OCI-LY7 (cell line): ENCODE measurements at regions not wholly inside any gene's neighbourhood (a gene's known extent, or its start where the extent isn't known, plus 50 kb on each side); places are given as distances from the start of the nearest gene placed in this dataset.

Experiments
- BruUV-seq: library from RNA; stranded (reverse); fragments of 400-500 nt; replicated peaks from 2 replicates; lab custom pipeline; 2021; lab: Mats Ljungman, UMichigan
- CTCF ChIA-PET: fragments of 300-600 bp; sonication (Branson Sonifier 250); formaldehyde crosslinking; loops from one replicate; lab custom pipeline; 2022; ENCODE audit warnings: antibody characterized with exemption; ENCODE audit not compliant: unreplicated experiment; lab: Charles Lee
- POLR2A ChIA-PET: fragments of 300-600 bp; sonication (Branson Sonifier 250); formaldehyde crosslinking; loops from one replicate; lab custom pipeline; 2022; ENCODE audit warnings: antibody characterized with exemption; lab: Charles Lee
- DNase-seq: peaks from one replicate; pipeline ENCODE4 v3.0.0-alpha.2; 2015; ENCODE audit warnings: low spot score
- H2AFZ ChIP-seq: fragments of 200-600 bp; sonication (generic), shearing (Covaris generic); 2 replicates; pipeline ENCODE4 v1.6.1; 2014; ENCODE audit warnings: mild to moderate bottlenecking, antibody characterized with exemption, low read length, moderate library complexity
- H3K27ac ChIP-seq: fragments of 200-600 bp; sonication (generic); 2 replicates; pipeline ENCODE4 v1.5.1; 2014; ENCODE audit warnings: mixed run types, low read depth, mild to moderate bottlenecking, moderate library complexity, low read length, inconsistent platforms; ENCODE audit not compliant: poor library complexity, severe bottlenecking
- H3K36me3 ChIP-seq: fragments of 200-600 bp; sonication (generic); 2 replicates; pipeline ENCODE4 v1.6.1; 2014; ENCODE audit warnings: mild to moderate bottlenecking, antibody characterized with exemption, low read length, moderate library complexity, mixed read lengths; ENCODE audit not compliant: insufficient read depth
- H3K4me1 ChIP-seq: fragments of 200-600 bp; sonication (generic); 2 replicates; pipeline ENCODE4 v1.5.1; 2014; ENCODE audit warnings: mild to moderate bottlenecking, low read length; ENCODE audit not compliant: insufficient read depth, poor library complexity, severe bottlenecking
- H3K4me2 ChIP-seq: fragments of 200-600 bp; sonication (generic); 2 replicates; pipeline ENCODE4 v1.6.1; 2014; ENCODE audit warnings: mild to moderate bottlenecking, low read length
- H3K4me3 ChIP-seq: fragments of 200-600 bp; sonication (generic); 2 replicates; pipeline ENCODE4 v1.5.1; 2014; ENCODE audit warnings: mild to moderate bottlenecking, low read depth, low read length; ENCODE audit not compliant: poor library complexity, severe bottlenecking
- H3K79me2 ChIP-seq: fragments of 200-600 bp; sonication (generic); 2 replicates; pipeline ENCODE4 v1.6.1; 2016; ENCODE audit warnings: low read depth, mild to moderate bottlenecking, low read length, moderate library complexity, mixed read lengths; ENCODE audit not compliant: insufficient read depth
- H3K9me2 ChIP-seq: fragments of 200-600 bp; sonication (generic); 2 replicates; pipeline ENCODE4 v1.6.1; 2016; ENCODE audit warnings: mild to moderate bottlenecking, low read length, mixed read lengths; ENCODE audit not compliant: insufficient read depth
- H3K9me3 ChIP-seq: fragments of 200-600 bp; sonication (generic); 2 replicates; pipeline ENCODE4 v1.6.1; 2014; ENCODE audit warnings: mild to moderate bottlenecking, mixed run types, low read length, mixed read lengths
- H4K20me1 ChIP-seq: fragments of 200-600 bp; sonication (generic); 2 replicates; pipeline ENCODE4 v1.6.1; 2014; ENCODE audit warnings: mild to moderate bottlenecking, antibody characterized with exemption, low read length, moderate library complexity, mixed read lengths; ENCODE audit not compliant: insufficient read depth
- EZH2phosphoT487 ChIP-seq: fragments of 200-600 bp; sonication (generic); IDR thresholded peaks from 2 replicates; pipeline ENCODE4 v1.6.1; 2018; ENCODE audit warnings: low read depth, borderline replicate concordance, mild to moderate bottlenecking, mixed run types, antibody characterized with exemption, low read length, moderate library complexity, mixed read lengths
- intact Hi-C: fragments of 100-400 bp; cut with micrococcal nuclease; formaldehyde crosslinking; loops from one replicate; pipeline ENCODE4 v1.10.0; 2022; ENCODE audit not compliant: unreplicated experiment
- TF ChIP-seq, protein P1 (sequence below): fragments of 200-600 bp; sonication (generic); conservative IDR thresholded peaks from 2 replicates; pipeline ENCODE4 v1.5.1; 2014; ENCODE audit warnings: mild to moderate bottlenecking, antibody characterized with exemption, low read length, moderate library complexity, mixed read lengths

DNA sequence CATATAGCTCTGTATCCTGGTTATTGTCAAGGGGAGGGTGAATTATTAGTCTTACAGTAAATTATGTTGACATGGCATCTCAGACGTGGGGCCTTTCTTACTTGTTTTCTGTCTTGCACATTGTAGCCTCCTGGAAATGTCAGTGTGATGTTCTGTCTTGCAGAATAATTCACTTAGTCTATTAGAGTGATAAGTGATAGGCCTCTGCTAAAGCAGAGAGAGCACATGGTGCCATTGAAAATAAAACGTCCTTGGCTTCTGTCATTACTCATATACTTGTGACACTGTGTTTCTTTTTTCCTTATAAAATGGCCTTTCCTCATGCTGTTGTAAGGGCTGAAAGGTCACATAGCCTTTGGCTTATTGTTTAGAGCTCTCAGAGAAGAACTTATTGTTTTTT is 531.0 kb downstream of the EPM2A start:
- CTCF ChIA-PET, result no interaction called here
- no peak for TF ChIP-seq EZH2phosphoT487
- TF ChIP-seq, protein P1, sequence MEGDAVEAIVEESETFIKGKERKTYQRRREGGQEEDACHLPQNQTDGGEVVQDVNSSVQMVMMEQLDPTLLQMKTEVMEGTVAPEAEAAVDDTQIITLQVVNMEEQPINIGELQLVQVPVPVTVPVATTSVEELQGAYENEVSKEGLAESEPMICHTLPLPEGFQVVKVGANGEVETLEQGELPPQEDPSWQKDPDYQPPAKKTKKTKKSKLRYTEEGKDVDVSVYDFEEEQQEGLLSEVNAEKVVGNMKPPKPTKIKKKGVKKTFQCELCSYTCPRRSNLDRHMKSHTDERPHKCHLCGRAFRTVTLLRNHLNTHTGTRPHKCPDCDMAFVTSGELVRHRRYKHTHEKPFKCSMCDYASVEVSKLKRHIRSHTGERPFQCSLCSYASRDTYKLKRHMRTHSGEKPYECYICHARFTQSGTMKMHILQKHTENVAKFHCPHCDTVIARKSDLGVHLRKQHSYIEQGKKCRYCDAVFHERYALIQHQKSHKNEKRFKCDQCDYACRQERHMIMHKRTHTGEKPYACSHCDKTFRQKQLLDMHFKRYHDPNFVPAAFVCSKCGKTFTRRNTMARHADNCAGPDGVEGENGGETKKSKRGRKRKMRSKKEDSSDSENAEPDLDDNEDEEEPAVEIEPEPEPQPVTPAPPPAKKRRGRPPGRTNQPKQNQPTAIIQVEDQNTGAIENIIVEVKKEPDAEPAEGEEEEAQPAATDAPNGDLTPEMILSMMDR, result no peak
- no peaks in the 10 kb centered on the region for H3K36me3 ChIP-seq
- no TSS peak for BruUV-seq
- intact Hi-C loops, result no loop called here
- DNase-seq, result no peak
- H3K9me3 ChIP-seq, result no peaks in the 10 kb centered on the region
- H3K79me2 ChIP-seq, result no peaks in the 10 kb centered on the region
- POLR2A ChIA-PET, result interaction anchor here (0.7 kb wide), 1 partner anchor 743 kb away, joined by 3 read pairs; no protein-coding TSS in a partner anchor
- H2AFZ ChIP-seq, result no peak overlapping the region
- no peaks in the 10 kb centered on the region for H3K4me1 ChIP-seq
- no peak overlapping the region for H3K27ac ChIP-seq
- H3K4me3 ChIP-seq, result no peak overlapping the region
- no peaks in the 10 kb centered on the region for H4K20me1 ChIP-seq
- no peak overlapping the region for H3K4me2 ChIP-seq
- no peaks in the 10 kb centered on the region for H3K9me2 ChIP-seq

DNA sequence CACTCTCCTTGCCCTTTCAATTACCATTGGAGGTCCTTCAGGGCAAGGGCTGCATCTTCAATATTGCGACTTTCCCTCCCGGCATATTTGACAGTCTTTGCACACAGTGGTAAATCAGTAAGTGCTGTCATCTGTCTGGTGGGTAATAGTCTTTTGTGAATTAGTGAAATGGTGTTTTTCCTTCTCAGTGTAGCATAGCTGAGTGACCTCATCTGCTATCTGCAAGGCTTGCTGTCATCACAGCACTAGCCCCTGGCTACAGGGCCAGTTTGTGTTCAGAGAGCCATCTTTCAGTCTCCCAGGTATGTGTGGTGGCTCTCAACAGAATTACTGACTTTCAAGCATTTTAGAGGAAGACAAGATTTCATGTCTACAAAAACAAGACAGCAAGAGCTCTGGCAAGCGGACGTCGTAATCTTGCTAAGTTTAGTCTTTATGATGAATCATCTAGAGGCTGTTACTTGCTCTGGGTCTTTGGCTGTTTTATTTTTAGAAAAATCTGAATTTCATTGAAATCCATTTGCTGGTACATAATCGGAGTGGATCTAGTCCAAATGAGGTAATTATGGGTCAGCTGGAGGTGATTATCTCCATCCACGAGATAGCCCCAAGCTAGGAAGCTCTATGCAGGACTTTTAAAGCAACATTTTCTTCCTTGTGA is 528.9 kb downstream of the EPM2A start:
- BruUV-seq, result no TSS peak
- Histone ChIP-seq H3K4me1 (no peaks in the 10 kb centered on the region), H3K4me3 (no peak overlapping the region), H3K4me2 (no peak overlapping the region), H3K9me2 (no peaks in the 10 kb centered on the region), H3K9me3 (no peaks in the 10 kb centered on the region), H2AFZ (no peak overlapping the region), H3K27ac (no peak overlapping the region), H3K79me2 (no peaks in the 10 kb centered on the region), H4K20me1 (no peaks in the 10 kb centered on the region), H3K36me3 (no peaks in the 10 kb centered on the region)
- DNase-seq, result no peak
- TF ChIP-seq, protein P1, result no peak
- no peak for TF ChIP-seq EZH2phosphoT487
- POLR2A ChIA-PET, result interaction anchor here (0.7 to 0.8 kb wide), 2 partner anchors 419 to 606 kb away, joined by 3 read pairs; no protein-coding TSS in a partner anchor
- CTCF ChIA-PET, result no interaction called here
- intact Hi-C loops, result no loop called here

DNA sequence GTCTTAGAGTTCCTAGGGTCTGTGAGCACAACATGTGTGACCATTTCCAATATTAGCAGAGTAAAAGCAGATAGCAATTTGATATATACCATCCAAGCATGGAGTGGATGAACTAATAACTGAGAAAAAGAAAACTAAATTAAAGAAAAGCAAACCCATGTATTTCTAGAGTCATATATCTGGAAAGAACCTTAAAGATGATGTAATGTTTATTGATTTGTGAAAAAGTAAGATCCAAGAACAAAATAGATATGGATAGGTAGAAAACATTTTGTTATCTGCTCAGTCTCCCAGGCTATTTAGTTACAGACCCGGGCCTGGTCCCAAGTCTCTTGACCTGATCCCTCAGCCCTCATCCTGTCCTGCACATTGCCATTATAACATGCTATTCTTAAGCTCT is 526.8 kb downstream of the EPM2A start:
- Histone ChIP-seq H2AFZ (no peak overlapping the region), H3K79me2 (no peaks in the 10 kb centered on the region), H3K36me3 (no peaks in the 10 kb centered on the region), H3K4me1 (no peaks in the 10 kb centered on the region), H3K9me3 (no peaks in the 10 kb centered on the region), H3K27ac (no peak overlapping the region), H3K9me2 (no peaks in the 10 kb centered on the region), H4K20me1 (no peaks in the 10 kb centered on the region), H3K4me3 (no peak overlapping the region), H3K4me2 (no peak overlapping the region)
- intact Hi-C loops, result no loop called here
- TF ChIP-seq, protein P1, result no peak
- TF ChIP-seq EZH2phosphoT487, result no peak
- DNase-seq, result no peak
- POLR2A ChIA-PET, result no interaction called here
- CTCF ChIA-PET, result no interaction called here
- no TSS peak for BruUV-seq
